ENCODE measurements at regions not wholly inside any gene's neighbourhood (a gene's known extent, or its start where the extent isn't known, plus 50 kb on each side); places are given as distances from the start of the nearest gene placed in this dataset.

GRCh38 chr17:62884781-62885180 is 76.7 kb upstream of the MARCHF10 start:
- TF ChIP-seq CTCF (IDR thresholded peaks at IDR 0.05) (no peak), POLR2A (IDR thresholded peaks at IDR 0.05) (no peak)
